ENCODE measurements at regions not wholly inside any gene's neighbourhood (a gene's known extent, or its start where the extent isn't known, plus 50 kb on each side); places are given as distances from the start of the nearest gene placed in this dataset.

GRCh38 chr4:77493829-77494551, 111.6 kb upstream of the CXCL13 start:
- intact Hi-C loops (cut with micrococcal nuclease) = no loop called here
- Mint-ChIP-seq H3K4me1 (no peaks in the 10 kb centered on the region), H3K4me3 (no peak overlapping the region), H3K27me3 (ENCODE audit: low read depth in 2 of 2) (peaks cover 3 to 16% of the 10 kb centered on the region in 2 donors), H3K9me3 (peaks cover 0 to 2% of the 10 kb centered on the region in 2 donors), H3K27ac (no peak overlapping the region), H3K36me3 (no peaks in the 10 kb centered on the region)
- Histone ChIP-seq H3K27me3 (ENCODE audit: control insufficient read depth, insufficient read depth, low read length) (no peaks in the 10 kb centered on the region), H3K4me1 (ENCODE audit: control insufficient read depth, insufficient read depth, low read length) (no peaks in the 10 kb centered on the region), H3K4me3 (ENCODE audit: low read length) (no peak overlapping the region), H3K36me3 (ENCODE audit: control insufficient read depth, insufficient read depth, low read length) (no peaks in the 10 kb centered on the region), H3K27ac (ENCODE audit: low read length) (no peak overlapping the region), H3K9me3 (ENCODE audit: control insufficient read depth, insufficient read depth, low read length) (no peaks in the 10 kb centered on the region)
- ATAC-seq (no peak), DNase-seq (no peak)
- 92% methylated on average over 2 of the region's 2 CpGs for WGBS (ENCODE audit: insufficient coverage)
- no peak for TF ChIP-seq CTCF (IDR thresholded peaks at IDR 0.05)

- no peak overlapping the region for H3K4me3 Mint-ChIP-seq
- H3K36me3 Mint-ChIP-seq = no peaks in the 10 kb centered on the region
- Histone ChIP-seq H3K27ac (ENCODE audit: low read length) (no peak overlapping the region), H3K4me1 (ENCODE audit: control insufficient read depth, insufficient read depth, low read length) (no peaks in the 10 kb centered on the region), H3K27me3 (ENCODE audit: control insufficient read depth, insufficient read depth, low read length) (no peaks in the 10 kb centered on the region), H3K36me3 (ENCODE audit: control insufficient read depth, insufficient read depth, low read length) (no peaks in the 10 kb centered on the region), H3K9me3 (ENCODE audit: control insufficient read depth, insufficient read depth, low read length) (no peaks in the 10 kb centered on the region), H3K4me3 (ENCODE audit: low read length) (no peak overlapping the region)
- DNase-seq (no peak), ATAC-seq (no peak)
- no peak overlapping the region for H3K27ac Mint-ChIP-seq
- peaks cover 0 to 2% of the 10 kb centered on the region in 2 donors for H3K27me3 Mint-ChIP-seq (ENCODE audit: low read depth in 2 of 2)
- H3K4me1 Mint-ChIP-seq = no peaks in the 10 kb centered on the region
- no peak for TF ChIP-seq CTCF (IDR thresholded peaks at IDR 0.05)
- intact Hi-C loops (cut with micrococcal nuclease) = no loop called here
- no peaks in the 10 kb centered on the region for H3K9me3 Mint-ChIP-seq
Measured at GRCh38 chr4:77496457-77496856, 109.2 kb upstream of the CXCL13 start.

- Histone ChIP-seq H3K4me1 (ENCODE audit: control insufficient read depth, insufficient read depth, low read length) (no peaks in the 10 kb centered on the region), H3K27ac (ENCODE audit: low read length) (no peak overlapping the region), H3K36me3 (ENCODE audit: control insufficient read depth, insufficient read depth, low read length) (no peaks in the 10 kb centered on the region), H3K27me3 (ENCODE audit: control insufficient read depth, insufficient read depth, low read length) (no peaks in the 10 kb centered on the region), H3K4me3 (ENCODE audit: low read length) (no peak overlapping the region), H3K9me3 (ENCODE audit: control insufficient read depth, insufficient read depth, low read length) (no peaks in the 10 kb centered on the region)
- peaks cover 0 to 2% of the 10 kb centered on the region in 2 donors for H3K27me3 Mint-ChIP-seq (ENCODE audit: low read depth in 2 of 2)
- intact Hi-C loops (cut with micrococcal nuclease) = no loop called here
- DNase-seq (no peak), ATAC-seq (no peak)
- H3K4me3 Mint-ChIP-seq = no peak overlapping the region
- no peak for TF ChIP-seq CTCF (IDR thresholded peaks at IDR 0.05)
- no peak overlapping the region for H3K27ac Mint-ChIP-seq
- H3K4me1 Mint-ChIP-seq = no peaks in the 10 kb centered on the region
- 86% methylated on average over 3 of the region's 3 CpGs for whole genome bisulfite sequencing (ENCODE audit: insufficient coverage)
- H3K36me3 Mint-ChIP-seq = no peaks in the 10 kb centered on the region
- H3K9me3 Mint-ChIP-seq = no peaks in the 10 kb centered on the region
Measured at GRCh38 chr4:77500801-77501200, 104.8 kb upstream of the CXCL13 start.

GRCh38 chr4:77501240-77501639, 104.4 kb upstream of the CXCL13 start:
- Mint-ChIP-seq H3K36me3 (no peaks in the 10 kb centered on the region), H3K27me3 (ENCODE audit: low read depth in 2 of 2) (peaks cover 0 to 2% of the 10 kb centered on the region in 2 donors), H3K27ac (no peak overlapping the region), H3K4me1 (no peaks in the 10 kb centered on the region), H3K9me3 (no peaks in the 10 kb centered on the region), H3K4me3 (no peak overlapping the region)
- no peaks in the 10 kb centered on the region for H3K9me3 ChIP-seq (ENCODE audit: control insufficient read depth, insufficient read depth, low read length)
- intact Hi-C loops (cut with micrococcal nuclease) = no loop called here
- DNase-seq (no peak), ATAC-seq (no peak)
- H3K4me1 ChIP-seq (ENCODE audit: control insufficient read depth, insufficient read depth, low read length) = no peaks in the 10 kb centered on the region
- H3K4me3 ChIP-seq (ENCODE audit: low read length) = no peak overlapping the region
- no peak overlapping the region for H3K27ac ChIP-seq (ENCODE audit: low read length)
- H3K36me3 ChIP-seq (ENCODE audit: control insufficient read depth, insufficient read depth, low read length) = no peaks in the 10 kb centered on the region
- H3K27me3 ChIP-seq (ENCODE audit: control insufficient read depth, insufficient read depth, low read length) = no peaks in the 10 kb centered on the region
- no peak for TF ChIP-seq CTCF (IDR thresholded peaks at IDR 0.05)

Data from natural killer cell (primary cell).